Vagina (tissue), 2 donors: ENCODE measurements at regions not wholly inside any gene's neighbourhood (a gene's known extent, or its start where the extent isn't known, plus 50 kb on each side); places are given as distances from the start of the nearest gene placed in this dataset.

ENCODE experiments used
- DNase-seq, 2 donors: peaks; one replicate each; pipeline ENCODE4 v3.0.0-alpha.2; 2017; ENCODE audit errors: extremely low spot score in 2 of 2
- H3K27ac ChIP-seq: fragments of 200-600 bp; sonication (generic); one replicate; pipeline ENCODE4 v1.5.1; 2019
- H3K27me3 ChIP-seq: fragments of 200-600 bp; sonication (generic); one replicate; pipeline ENCODE4 v1.5.1; 2019
- H3K36me3 ChIP-seq, 2 donors: fragments of 200-600 bp; sonication (generic); one replicate each; pipeline ENCODE4 v1.5.1; 2017 to 2019
- H3K4me1 ChIP-seq: fragments of 200-600 bp; sonication (generic); one replicate; pipeline ENCODE4 v1.5.1; 2019
- H3K4me3 ChIP-seq, 2 donors: fragments of 200-600 bp; sonication (generic); 1 replicate in 1 of 2; 2 replicates in 1 of 2; pipeline ENCODE4 v1.5.1; 2016 to 2019
- H3K9me3 ChIP-seq: fragments of 200-600 bp; sonication (generic); one replicate; pipeline ENCODE4 v1.5.1; 2019
- CTCF ChIP-seq, 3 experiments: fragments of 450-650 bp in 2 of 3; fragments of 200-600 bp in 1 of 3; sonication (generic) in 1 of 3; IDR thresholded peaks; one replicate each; pipeline ENCODE4 v1.5.1; 2017 to 2019; ENCODE audit warnings: antibody characterized with exemption in 3 of 3, mild to moderate bottlenecking in 2 of 3, moderate library complexity in 2 of 3
- POLR2A ChIP-seq, 2 donors: fragments of 450-650 bp; IDR thresholded peaks; one replicate each; pipeline ENCODE4 v1.6.1; 2017; ENCODE audit warnings: antibody characterized with exemption in 2 of 2, mild to moderate bottlenecking in 2 of 2, moderate library complexity in 2 of 2
- POLR2AphosphoS5 ChIP-seq, 2 donors: sonication (generic); formaldehyde crosslinking; IDR thresholded peaks; one replicate each; pipeline ENCODE4 v1.9.0; 2017; ENCODE audit warnings: antibody characterized with exemption in 2 of 2, mild to moderate bottlenecking in 2 of 2, low read depth in 1 of 2; ENCODE audit not compliant: insufficient read depth in 1 of 2
- intact Hi-C: fragments of 100-400 bp; cut with DNase I; formaldehyde crosslinking; loops from one replicate; pipeline ENCODE4 v1.15.1; 2023

- H3K36me3 ChIP-seq, result no peaks in the 10 kb centered on the region
- H3K4me3 ChIP-seq, result no peak overlapping the region
- TF ChIP-seq POLR2AphosphoS5 (IDR thresholded peaks at IDR 0.05; ENCODE audit: insufficient read depth in 1 of 2, low read depth in 1 of 2) (no peak), CTCF (IDR thresholded peaks at IDR 0.05) (no peak), POLR2A (IDR thresholded peaks at IDR 0.05) (no peak)
- H3K4me1 ChIP-seq, result no peaks in the 10 kb centered on the region
- H3K9me3 ChIP-seq, result no peaks in the 10 kb centered on the region
- no peak overlapping the region for H3K27ac ChIP-seq
- intact Hi-C loops, result no loop called here
- peak in 1 of 2 donors; percentile 3 for DNase-seq
- no peaks in the 10 kb centered on the region for H3K27me3 ChIP-seq
These were observed 101.8 kb upstream of the ST8SIA2 start for GRCh38 chr15:92291900-92292299.

- H3K4me3 ChIP-seq, result no peak overlapping the region
- no peaks in the 10 kb centered on the region for H3K36me3 ChIP-seq
- no peak for TF ChIP-seq POLR2AphosphoS5 (IDR thresholded peaks at IDR 0.05; ENCODE audit: insufficient read depth in 1 of 2, low read depth in 1 of 2)
- TF ChIP-seq CTCF (IDR thresholded peaks at IDR 0.05), result no peak
- TF ChIP-seq POLR2A (IDR thresholded peaks at IDR 0.05), result no peak
- H3K27me3 ChIP-seq, result no peaks in the 10 kb centered on the region
- intact Hi-C loops, result no loop called here
- no peaks in the 10 kb centered on the region for H3K9me3 ChIP-seq
- H3K4me1 ChIP-seq, result no peaks in the 10 kb centered on the region
- peak in 1 of 2 donors; percentile 42 for DNase-seq
- no peak overlapping the region for H3K27ac ChIP-seq
These were observed 98.9 kb upstream of the ST8SIA2 start for GRCh38 chr15:92294759-92295158.

GRCh38 chr15:92304223-92304975 lies 89.3 kb upstream of the ST8SIA2 start:
- DNase-seq, result peak in 1 of 2 donors; percentile 65
- H3K9me3 ChIP-seq, result no peaks in the 10 kb centered on the region
- intact Hi-C loops, result no loop called here
- H3K27me3 ChIP-seq, result no peaks in the 10 kb centered on the region
- H3K36me3 ChIP-seq, result no peaks in the 10 kb centered on the region
- H3K4me1 ChIP-seq, result no peaks in the 10 kb centered on the region
- TF ChIP-seq CTCF (IDR thresholded peaks at IDR 0.05), result no peak
- no peak for TF ChIP-seq POLR2A (IDR thresholded peaks at IDR 0.05)
- TF ChIP-seq POLR2AphosphoS5 (IDR thresholded peaks at IDR 0.05; ENCODE audit: insufficient read depth in 1 of 2, low read depth in 1 of 2), result no peak
- H3K4me3 ChIP-seq, result no peak overlapping the region
- H3K27ac ChIP-seq, result no peak overlapping the region

GRCh38 chr15:92305343-92305742 lies 88.3 kb upstream of the ST8SIA2 start:
- DNase-seq, result peak in 1 of 2 donors; percentile 40
- no peaks in the 10 kb centered on the region for H3K9me3 ChIP-seq
- TF ChIP-seq POLR2AphosphoS5 (IDR thresholded peaks at IDR 0.05; ENCODE audit: insufficient read depth in 1 of 2, low read depth in 1 of 2) (no peak), POLR2A (IDR thresholded peaks at IDR 0.05) (no peak)
- no peaks in the 10 kb centered on the region for H3K27me3 ChIP-seq
- H3K4me3 ChIP-seq, result no peak overlapping the region
- no peaks in the 10 kb centered on the region for H3K36me3 ChIP-seq
- H3K27ac ChIP-seq, result no peak overlapping the region
- no peaks in the 10 kb centered on the region for H3K4me1 ChIP-seq
- intact Hi-C loops, result no loop called here

- DNase-seq, result peak in 1 of 2 donors; percentile 22
- H3K27ac ChIP-seq, result no peak overlapping the region
- no peaks in the 10 kb centered on the region for H3K36me3 ChIP-seq
- no peak for TF ChIP-seq POLR2A (IDR thresholded peaks at IDR 0.05)
- no peak for TF ChIP-seq POLR2AphosphoS5 (IDR thresholded peaks at IDR 0.05; ENCODE audit: insufficient read depth in 1 of 2, low read depth in 1 of 2)
- no peak for TF ChIP-seq CTCF (IDR thresholded peaks at IDR 0.05)
- H3K4me1 ChIP-seq, result no peaks in the 10 kb centered on the region
- no peak overlapping the region for H3K4me3 ChIP-seq
- intact Hi-C loops, result no loop called here
- H3K27me3 ChIP-seq, result no peaks in the 10 kb centered on the region
- H3K9me3 ChIP-seq, result no peaks in the 10 kb centered on the region
These were observed 87.0 kb upstream of the ST8SIA2 start for GRCh38 chr15:92306663-92307062.
